Osteoblast (primary cell): ENCODE measurements at regions not wholly inside any gene's neighbourhood (a gene's known extent, or its start where the extent isn't known, plus 50 kb on each side); places are given as distances from the start of the nearest gene placed in this dataset.

Source experiments
- DNase-seq: peaks from one replicate; pipeline ENCODE4 v3.0.0; 2011; ENCODE audit warnings: low spot score, mixed read lengths; ENCODE audit not compliant: insufficient read length; ENCODE audit errors: missing footprints
- H2AFZ ChIP-seq: 2 replicates; pipeline ENCODE4 v1.6.0; 2011; ENCODE audit warnings: mild to moderate bottlenecking, low read length
- H3K27ac ChIP-seq: 2 replicates; pipeline ENCODE4 v1.5.1; 2011; ENCODE audit warnings: mild to moderate bottlenecking, low read depth, low read length, moderate library complexity
- H3K27me3 ChIP-seq: 2 replicates; pipeline ENCODE4 v1.6.0; 2012; ENCODE audit warnings: mild to moderate bottlenecking, control low read depth, inconsistent platforms, low read length, moderate library complexity; ENCODE audit not compliant: insufficient read depth
- H3K36me3 ChIP-seq: 2 replicates; pipeline ENCODE4 v1.5.1; 2011; ENCODE audit warnings: mild to moderate bottlenecking, low read length, control low read depth, moderate library complexity; ENCODE audit not compliant: insufficient read depth
- H3K4me1 ChIP-seq: 2 replicates; pipeline ENCODE4 v1.5.1; 2011; ENCODE audit warnings: mild to moderate bottlenecking, low read length, control low read depth, moderate library complexity; ENCODE audit not compliant: insufficient read depth
- H3K4me2 ChIP-seq: 2 replicates; pipeline ENCODE4 v1.6.0; 2011; ENCODE audit warnings: mild to moderate bottlenecking, low read length; ENCODE audit not compliant: insufficient read depth
- H3K4me3 ChIP-seq: fragments of 200-600 bp; sonication (generic); 3 replicates; pipeline ENCODE4 v1.5.1; 2012; ENCODE audit warnings: mild to moderate bottlenecking, low read length, inconsistent platforms; ENCODE audit not compliant: insufficient read depth
- H3K79me2 ChIP-seq: 2 replicates; pipeline ENCODE4 v1.6.0; 2012; ENCODE audit warnings: mild to moderate bottlenecking, low read length, control low read depth, inconsistent platforms; ENCODE audit not compliant: insufficient read depth
- H3K9me3 ChIP-seq: 2 replicates; pipeline ENCODE4 v1.5.1; 2011; ENCODE audit warnings: low read depth, low read length, control low read depth
- H4K20me1 ChIP-seq: 2 replicates; pipeline ENCODE4 v1.6.0; 2012; ENCODE audit warnings: mild to moderate bottlenecking, low read length, control low read depth; ENCODE audit not compliant: insufficient read depth
- CTCF ChIP-seq: IDR thresholded peaks from 2 replicates; pipeline ENCODE4 v1.5.1; 2011; ENCODE audit warnings: mild to moderate bottlenecking, low read depth, low read length, moderate library complexity; ENCODE audit errors: extremely low read depth

- Histone ChIP-seq H3K4me2 (no peak overlapping the region), H3K27me3 (no peaks in the 10 kb centered on the region), H2AFZ (no peak overlapping the region), H3K79me2 (no peaks in the 10 kb centered on the region), H3K36me3 (no peaks in the 10 kb centered on the region), H3K4me3 (no peak overlapping the region), H3K4me1 (no peaks in the 10 kb centered on the region), H4K20me1 (no peaks in the 10 kb centered on the region), H3K9me3 (no peaks in the 10 kb centered on the region), H3K27ac (no peak overlapping the region)
- no peak for TF ChIP-seq CTCF
- DNase-seq = no peak
These were observed 644.8 kb downstream of the HACE1 start for GRCh38 chr6:104214901-104215300.

GRCh38 chr6:104212977-104213668, 646.6 kb downstream of the HACE1 start:
- Histone ChIP-seq H3K4me1 (no peaks in the 10 kb centered on the region), H3K9me3 (peaks cover 3% of the 10 kb centered on the region), H3K4me2 (no peak overlapping the region), H3K27me3 (no peaks in the 10 kb centered on the region), H3K79me2 (no peaks in the 10 kb centered on the region), H3K4me3 (no peak overlapping the region), H3K27ac (no peak overlapping the region), H2AFZ (no peak overlapping the region), H3K36me3 (no peaks in the 10 kb centered on the region), H4K20me1 (no peaks in the 10 kb centered on the region)
- TF ChIP-seq CTCF = no peak
- DNase-seq = no peak

GRCh38 chr6:104207635-104208034, 652.1 kb downstream of the HACE1 start:
- Histone ChIP-seq H3K4me1 (no peaks in the 10 kb centered on the region), H3K27me3 (no peaks in the 10 kb centered on the region), H4K20me1 (no peaks in the 10 kb centered on the region), H3K4me3 (no peak overlapping the region), H3K9me3 (peaks cover 3% of the 10 kb centered on the region), H3K79me2 (no peaks in the 10 kb centered on the region), H3K4me2 (no peak overlapping the region), H3K27ac (no peak overlapping the region), H3K36me3 (no peaks in the 10 kb centered on the region), H2AFZ (no peak overlapping the region)
- no peak for DNase-seq
- no peak for TF ChIP-seq CTCF

- Histone ChIP-seq H3K27ac (no peak overlapping the region), H3K4me3 (no peak overlapping the region), H2AFZ (no peak overlapping the region), H3K27me3 (no peaks in the 10 kb centered on the region), H3K36me3 (no peaks in the 10 kb centered on the region), H3K4me1 (no peaks in the 10 kb centered on the region), H3K4me2 (no peak overlapping the region), H4K20me1 (no peaks in the 10 kb centered on the region), H3K9me3 (no peaks in the 10 kb centered on the region), H3K79me2 (no peaks in the 10 kb centered on the region)
- DNase-seq = no peak
- TF ChIP-seq CTCF = no peak
These were observed 658.2 kb downstream of the HACE1 start for GRCh38 chr6:104201557-104201956.
